GM23248 (cell line): ENCODE measurements at regions not wholly inside any gene's neighbourhood (a gene's known extent, or its start where the extent isn't known, plus 50 kb on each side); places are given as distances from the start of the nearest gene placed in this dataset.

Experiments
- DNase-seq: peaks from one replicate; pipeline ENCODE4 v3.0.0-alpha.2; 2015
- H2AFZ ChIP-seq: fragments of 200-600 bp; sonication (generic); 2 replicates; pipeline ENCODE4 v1.6.1; 2016; ENCODE audit warnings: antibody characterized with exemption
- H3F3A ChIP-seq: fragments of 200-600 bp; sonication (generic); 2 replicates; pipeline ENCODE4 v1.6.1; 2016; ENCODE audit warnings: mild to moderate bottlenecking, antibody characterized with exemption, mixed run types; ENCODE audit not compliant: insufficient read depth
- H3K27ac ChIP-seq: fragments of 200-600 bp; sonication (generic); 2 replicates; pipeline ENCODE4 v1.5.1; 2016; ENCODE audit warnings: mild to moderate bottlenecking
- H3K27me3 ChIP-seq: fragments of 200-600 bp; sonication (generic); replicated peaks from 2 replicates; pipeline ENCODE4 v1.6.1; 2016; ENCODE audit warnings: mild to moderate bottlenecking; ENCODE audit not compliant: insufficient read depth
- H3K36me3 ChIP-seq: fragments of 200-600 bp; sonication (generic); 2 replicates; pipeline ENCODE4 v1.6.1; 2016; ENCODE audit warnings: low read depth, mild to moderate bottlenecking
- H3K4me1 ChIP-seq: fragments of 200-600 bp; sonication (generic); 2 replicates; pipeline ENCODE4 v1.6.1; 2016; ENCODE audit warnings: mild to moderate bottlenecking; ENCODE audit not compliant: insufficient read depth
- H3K4me2 ChIP-seq: fragments of 200-600 bp; sonication (generic); one replicate; pipeline ENCODE4 v1.6.1; 2016; ENCODE audit warnings: mild to moderate bottlenecking; ENCODE audit not compliant: unreplicated experiment
- H3K4me3 ChIP-seq: fragments of 200-600 bp; sonication (generic); 2 replicates; pipeline ENCODE4 v1.5.1; 2016; ENCODE audit warnings: mild to moderate bottlenecking
- H3K79me2 ChIP-seq: fragments of 200-600 bp; sonication (generic); 2 replicates; pipeline ENCODE4 v1.6.1; 2016; ENCODE audit warnings: mild to moderate bottlenecking; ENCODE audit not compliant: insufficient read depth
- H3K9ac ChIP-seq: fragments of 200-600 bp; sonication (generic); 2 replicates; pipeline ENCODE4 v1.6.1; 2016; ENCODE audit warnings: mild to moderate bottlenecking
- H3K9me2 ChIP-seq: fragments of 200-600 bp; sonication (generic); 2 replicates; pipeline ENCODE4 v1.6.1; 2016; ENCODE audit warnings: mixed run types, mild to moderate bottlenecking, moderate library complexity; ENCODE audit not compliant: insufficient read depth
- H3K9me3 ChIP-seq: fragments of 200-600 bp; sonication (generic); one replicate; pipeline ENCODE4 v1.6.1; 2017; ENCODE audit warnings: low read depth
- H4K20me1 ChIP-seq: fragments of 200-600 bp; sonication (generic); 2 replicates; pipeline ENCODE4 v1.6.0; 2016; ENCODE audit not compliant: insufficient read depth
- EZH2 ChIP-seq: fragments of 200-600 bp; sonication (generic); IDR thresholded peaks from 2 replicates; pipeline ENCODE4 v1.6.1; 2018; ENCODE audit warnings: antibody characterized with exemption, mild to moderate bottlenecking; ENCODE audit not compliant: insufficient read depth, poor library complexity, severe bottlenecking
- EZH2phosphoT487 ChIP-seq: fragments of 200-600 bp; sonication (generic); IDR thresholded peaks from 2 replicates; pipeline ENCODE4 v1.6.1; 2018; ENCODE audit warnings: antibody characterized with exemption, moderate library complexity, mild to moderate bottlenecking, low read depth; ENCODE audit not compliant: insufficient read depth
- WGBS, 2 experiments: methylation state at CpG; one replicate each; pipeline ENCODE4 v1.1.6; 2015 to 2017; ENCODE audit warnings: low lambda C conversion rate in 2 of 2, low coverage in 1 of 2; ENCODE audit errors: missing lambda C conversion rate in 2 of 2; 5-methylcytosine and 5-hydroxymethylcytosine counted together
- in situ Hi-C: fragments of 300-500 bp; cut with MboI; formaldehyde crosslinking; loops from 2 replicates; pipeline ENCODE4 v1.15.0; 2020

DNA sequence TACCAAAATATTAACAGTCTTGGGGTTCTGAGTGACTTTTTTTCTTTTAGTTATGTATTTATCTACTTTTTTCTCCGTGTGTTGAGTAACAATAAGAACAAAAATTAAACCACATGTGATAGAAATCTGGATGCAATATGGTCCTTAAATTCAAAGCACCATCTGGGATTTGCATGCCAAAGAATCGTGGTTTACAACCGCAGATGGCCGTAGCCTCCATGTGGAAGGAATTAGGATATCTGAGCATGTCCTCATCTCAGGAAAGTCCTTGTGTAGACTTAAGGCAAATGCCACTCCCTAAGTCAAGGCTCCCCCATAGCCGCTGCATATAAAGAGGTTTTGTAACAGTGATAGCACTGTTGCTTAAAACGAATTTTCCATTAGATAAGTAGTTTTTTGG lies 304.0 kb downstream of the ZEB1 start:
- H2AFZ ChIP-seq: no peak overlapping the region
- H3K4me1 ChIP-seq: peaks cover 60% of the 10 kb centered on the region
- H3K27me3 ChIP-seq: no peaks in the 10 kb centered on the region
- no peaks in the 10 kb centered on the region for H3K36me3 ChIP-seq
- WGBS, 2 experiments: 1% methylated on average over 6 of the region's 6 CpGs
- no peak overlapping the region for H3K9ac ChIP-seq
- peak; percentile 93 for DNase-seq
- H3K9me2 ChIP-seq: no peaks in the 10 kb centered on the region
- H3F3A ChIP-seq: peaks cover 53% of the 10 kb centered on the region
- peak overlapping the region; percentile 74 for H3K4me2 ChIP-seq
- H4K20me1 ChIP-seq: no peaks in the 10 kb centered on the region
- H3K27ac ChIP-seq: peak overlapping the region; percentile 59
- no peaks in the 10 kb centered on the region for H3K9me3 ChIP-seq
- TF ChIP-seq EZH2phosphoT487 (no peak), EZH2 (no peak)
- peak overlapping the region; percentile 37 for H3K4me3 ChIP-seq
- H3K79me2 ChIP-seq: no peaks in the 10 kb centered on the region
- in situ Hi-C loops: no loop called here

DNA sequence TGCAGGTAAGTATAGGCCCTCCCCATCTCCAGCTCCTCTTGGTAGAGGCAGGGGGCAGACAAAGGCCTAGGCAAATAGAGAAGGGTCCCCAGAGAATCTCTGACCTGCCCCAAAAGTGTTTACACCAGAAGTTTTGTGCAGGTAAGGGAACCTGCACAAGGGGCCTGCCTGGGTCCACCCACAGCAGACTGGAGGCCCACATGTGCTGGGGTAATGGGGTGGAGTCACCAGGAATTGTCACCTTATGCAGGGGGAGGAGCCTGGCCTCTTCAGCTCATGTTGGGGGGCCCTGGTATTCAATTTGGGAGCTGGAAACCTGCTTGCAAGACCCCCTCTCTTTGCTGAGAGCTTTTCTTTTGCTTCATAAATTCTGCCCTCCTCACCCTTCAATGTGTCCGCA lies 302.7 kb downstream of the ZEB1 start:
- 93% methylated on average over 1 of the region's 1 CpG for WGBS, 2 experiments
- Histone ChIP-seq H3K4me3 (no peak overlapping the region), H3F3A (peaks cover 53% of the 10 kb centered on the region), H3K79me2 (no peaks in the 10 kb centered on the region), H3K4me2 (no peak overlapping the region), H3K9me2 (no peaks in the 10 kb centered on the region), H3K9me3 (no peaks in the 10 kb centered on the region), H3K27me3 (no peaks in the 10 kb centered on the region), H3K4me1 (peaks cover 60% of the 10 kb centered on the region), H3K9ac (no peak overlapping the region), H2AFZ (no peak overlapping the region), H3K36me3 (no peaks in the 10 kb centered on the region), H4K20me1 (no peaks in the 10 kb centered on the region), H3K27ac (no peak overlapping the region)
- TF ChIP-seq EZH2phosphoT487 (no peak), EZH2 (no peak)
- no peak for DNase-seq
- in situ Hi-C loops: no loop called here

DNA sequence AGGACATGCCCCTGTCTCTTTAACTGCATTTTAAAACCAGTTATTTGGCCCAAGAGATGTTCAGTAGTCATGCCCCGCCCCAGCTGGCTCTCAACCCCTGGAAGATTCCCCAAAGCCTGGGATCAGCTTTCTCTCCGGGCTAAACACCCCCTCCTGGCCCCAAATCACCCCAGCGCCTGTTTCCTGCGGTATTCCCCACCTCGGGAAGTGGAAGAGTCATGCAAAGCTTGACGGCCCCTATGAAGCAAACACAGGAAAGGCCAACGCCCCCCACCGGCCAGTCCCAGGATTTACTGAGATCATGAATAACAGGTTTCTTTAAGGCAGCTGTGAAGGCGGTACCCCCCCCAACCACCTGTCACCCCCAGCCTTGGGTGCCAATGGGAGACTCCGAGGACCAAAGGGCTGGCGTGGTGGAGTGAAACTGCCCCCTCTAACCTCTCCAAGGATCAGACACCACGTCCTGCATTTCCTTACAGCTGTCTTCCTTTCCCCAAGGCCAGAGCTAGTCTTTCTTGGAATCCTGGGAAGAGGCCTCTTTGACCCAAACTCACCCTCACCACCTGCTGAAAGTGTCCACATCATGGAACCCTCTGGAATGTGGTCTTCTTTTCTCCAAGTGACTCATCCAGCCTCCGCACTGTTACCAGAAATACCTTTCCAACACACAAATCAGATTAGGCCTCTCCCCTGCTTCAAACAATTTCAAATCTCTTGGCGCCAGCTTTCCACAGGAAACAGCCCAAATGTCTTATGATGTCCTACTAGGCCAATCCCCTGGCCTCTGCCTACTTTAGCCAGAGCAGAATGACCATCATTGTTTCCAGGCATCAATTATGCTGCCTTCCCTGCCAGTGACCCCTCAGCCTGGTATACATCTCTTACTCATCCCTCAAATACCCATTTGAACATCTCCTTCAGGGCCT lies 301.5 kb downstream of the ZEB1 start:
- in situ Hi-C loops: no loop called here
- no peak overlapping the region for H2AFZ ChIP-seq
- H3K9me3 ChIP-seq: no peaks in the 10 kb centered on the region
- H3K9ac ChIP-seq: no peak overlapping the region
- H3F3A ChIP-seq: peaks cover 53% of the 10 kb centered on the region
- no peak overlapping the region for H3K27ac ChIP-seq
- WGBS, 2 experiments: 24 to 27% methylated on average over 14 of the region's 14 CpGs
- TF ChIP-seq EZH2phosphoT487 (no peak), EZH2 (no peak)
- no peaks in the 10 kb centered on the region for H3K27me3 ChIP-seq
- no peaks in the 10 kb centered on the region for H3K79me2 ChIP-seq
- DNase-seq: peak; percentile 72
- no peaks in the 10 kb centered on the region for H3K9me2 ChIP-seq
- peak overlapping the region; percentile 5 for H3K4me2 ChIP-seq
- H3K4me3 ChIP-seq: no peak overlapping the region
- no peaks in the 10 kb centered on the region for H3K36me3 ChIP-seq
- no peaks in the 10 kb centered on the region for H4K20me1 ChIP-seq
- peaks cover 60% of the 10 kb centered on the region for H3K4me1 ChIP-seq

DNA sequence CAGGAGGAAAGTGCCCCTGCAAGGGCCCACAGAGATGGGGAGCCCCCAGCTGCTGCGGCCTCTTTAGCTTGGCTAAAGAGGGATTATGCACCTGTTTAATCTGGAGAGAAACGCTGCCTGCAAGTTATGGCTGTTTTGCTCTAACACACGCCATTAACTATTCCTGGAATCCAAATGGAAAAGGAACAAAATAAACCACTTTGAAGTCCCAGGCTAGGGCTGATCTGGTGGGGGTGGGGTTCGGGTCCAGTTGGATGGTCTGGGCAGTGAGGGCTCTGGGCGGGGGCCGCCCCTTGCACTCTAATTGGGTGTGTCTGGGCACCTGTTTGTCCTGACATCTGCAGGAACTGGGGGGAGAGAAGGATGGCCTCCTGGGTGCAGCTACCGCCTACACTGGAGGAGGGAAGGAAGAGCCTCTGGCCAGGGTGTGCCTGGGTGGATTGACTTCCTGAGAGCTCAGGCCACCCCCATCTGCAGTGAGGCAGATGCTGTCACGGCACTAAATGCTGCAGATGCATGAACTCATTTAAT lies 300.6 kb downstream of the ZEB1 start:
- Histone ChIP-seq H3K79me2 (no peaks in the 10 kb centered on the region), H2AFZ (no peak overlapping the region), H3K9ac (no peak overlapping the region), H3K4me1 (peaks cover 60% of the 10 kb centered on the region), H3K27me3 (no peaks in the 10 kb centered on the region), H3K4me2 (no peak overlapping the region), H4K20me1 (no peaks in the 10 kb centered on the region), H3K9me3 (no peaks in the 10 kb centered on the region), H3K27ac (no peak overlapping the region), H3K4me3 (no peak overlapping the region), H3K9me2 (no peaks in the 10 kb centered on the region), H3K36me3 (no peaks in the 10 kb centered on the region), H3F3A (peaks cover 53% of the 10 kb centered on the region)
- TF ChIP-seq EZH2phosphoT487 (no peak), EZH2 (no peak)
- 7 to 13% methylated on average over 8 of the region's 8 CpGs for WGBS, 2 experiments
- in situ Hi-C loops: no loop called here
- peak; percentile 56 for DNase-seq
